Ishikawa (cell line): ENCODE measurements at regions not wholly inside any gene's neighbourhood (a gene's known extent, or its start where the extent isn't known, plus 50 kb on each side); places are given as distances from the start of the nearest gene placed in this dataset.

Experiments used
- CEBPB ChIP-seq: IDR thresholded peaks from 2 replicates; pipeline ENCODE4 v1.6.1; 2012
- EP300 ChIP-seq: IDR thresholded peaks from 2 replicates; pipeline ENCODE4 v1.6.1; 2012; ENCODE audit warnings: borderline replicate concordance
- TAF1 ChIP-seq: IDR thresholded peaks from 2 replicates; pipeline ENCODE4 v1.6.1; 2012; ENCODE audit warnings: low read depth, mild to moderate bottlenecking
- TCF12 ChIP-seq: IDR thresholded peaks from 2 replicates; pipeline ENCODE4 v1.6.1; 2012; ENCODE audit warnings: low read depth
- TEAD4 ChIP-seq: IDR thresholded peaks from 2 replicates; pipeline ENCODE4 v1.6.1; 2012
- TF ChIP-seq, protein P1 (sequence below): IDR thresholded peaks from 2 replicates; pipeline ENCODE4 v1.6.1; 2012

DNA sequence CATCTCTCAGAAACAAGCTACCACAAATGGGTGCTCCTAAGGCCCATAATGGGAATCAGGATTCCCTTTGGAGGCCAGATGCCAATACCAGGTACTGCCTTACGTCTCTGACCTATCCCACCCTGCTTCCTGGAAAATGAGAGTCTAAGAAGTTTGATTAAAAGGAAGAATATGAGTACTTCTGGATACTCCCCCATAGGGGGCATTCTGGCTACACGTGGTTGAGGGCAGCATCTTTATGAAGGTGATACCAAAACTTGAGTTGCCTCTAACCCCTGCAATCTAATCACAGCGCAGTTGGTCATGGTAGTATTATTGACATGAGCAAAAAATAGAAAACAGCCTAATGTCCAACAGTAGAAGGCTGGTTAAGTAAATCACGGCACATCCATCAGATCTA lies 184.2 kb upstream of the LHX5 start:
- TF ChIP-seq TEAD4 (no peak), TCF12 (no peak), TAF1 (no peak), EP300 (no peak), CEBPB (no peak)
- TF ChIP-seq, protein P1, sequence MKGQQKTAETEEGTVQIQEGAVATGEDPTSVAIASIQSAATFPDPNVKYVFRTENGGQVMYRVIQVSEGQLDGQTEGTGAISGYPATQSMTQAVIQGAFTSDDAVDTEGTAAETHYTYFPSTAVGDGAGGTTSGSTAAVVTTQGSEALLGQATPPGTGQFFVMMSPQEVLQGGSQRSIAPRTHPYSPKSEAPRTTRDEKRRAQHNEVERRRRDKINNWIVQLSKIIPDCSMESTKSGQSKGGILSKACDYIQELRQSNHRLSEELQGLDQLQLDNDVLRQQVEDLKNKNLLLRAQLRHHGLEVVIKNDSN, result no peak
